Breast epithelium (tissue), 3 donors: ENCODE measurements at regions not wholly inside any gene's neighbourhood (a gene's known extent, or its start where the extent isn't known, plus 50 kb on each side); places are given as distances from the start of the nearest gene placed in this dataset.

ENCODE experiments used
- CTCF ChIP-seq, 3 donors: fragments of 450-650 bp; IDR thresholded peaks; one replicate each; pipeline ENCODE4 v1.5.1; 2016 to 2017; ENCODE audit warnings: antibody characterized with exemption in 3 of 3, mild to moderate bottlenecking in 3 of 3, moderate library complexity in 3 of 3
- POLR2A ChIP-seq: fragments of 450-650 bp; IDR thresholded peaks from one replicate; pipeline ENCODE4 v1.6.1; 2016; ENCODE audit warnings: antibody characterized with exemption, mild to moderate bottlenecking, moderate library complexity
- POLR2AphosphoS5 ChIP-seq, 3 donors: sonication (generic); formaldehyde crosslinking; IDR thresholded peaks; one replicate each; pipeline ENCODE4 v1.6.1; 2017; ENCODE audit warnings: antibody characterized with exemption in 3 of 3

DNA sequence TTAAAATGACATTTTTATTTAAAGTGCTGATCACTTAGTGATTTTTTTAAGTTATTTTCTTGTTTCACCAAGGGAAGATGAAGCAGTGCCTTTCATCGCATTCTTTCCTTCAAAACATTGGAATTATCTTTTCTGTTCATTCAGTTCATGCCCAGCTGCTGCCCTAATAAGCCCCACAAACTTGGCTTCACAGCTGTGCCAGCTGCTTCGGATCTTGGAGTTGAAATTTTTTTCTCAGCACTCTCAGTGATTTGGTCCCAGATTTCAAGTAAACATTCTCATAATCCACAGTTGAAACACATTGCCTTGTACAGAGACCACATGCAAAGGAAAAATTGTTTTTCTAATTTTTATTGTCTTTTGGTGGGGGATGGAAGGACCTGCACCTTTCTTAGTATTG is 353.3 kb upstream of the LRP1B start:
- TF ChIP-seq CTCF (IDR thresholded peaks at IDR 0.05) (no peak), POLR2A (no peak), POLR2AphosphoS5 (IDR thresholded peaks at IDR 0.05) (no peak)
